HG02938 (cell line): ENCODE measurements at regions not wholly inside any gene's neighbourhood (a gene's known extent, or its start where the extent isn't known, plus 50 kb on each side); places are given as distances from the start of the nearest gene placed in this dataset.

ENCODE experiments used
- ATAC-seq: cut with Tn5 transposase; IDR thresholded peaks from one replicate; pipeline ENCODE4 v1.9.1; 2021; ENCODE audit warnings: mild to moderate bottlenecking, moderate library complexity; ENCODE audit not compliant: unreplicated experiment

GRCh38 chr7:131234719-131235488 is 92.8 kb upstream of the MKLN1 start:
- no peak for ATAC-seq

GRCh38 chr7:131235489-131236317 is 92.0 kb upstream of the MKLN1 start:
- ATAC-seq = no peak

- ATAC-seq = no peak
These were observed 91.4 kb upstream of the MKLN1 start for GRCh38 chr7:131236318-131236672.

GRCh38 chr7:131238347-131238931 is 89.2 kb upstream of the MKLN1 start:
- no peak for ATAC-seq

GRCh38 chr7:131241386-131241785 is 86.3 kb upstream of the MKLN1 start:
- ATAC-seq = no peak

GRCh38 chr7:131242123-131242650 is 85.5 kb upstream of the MKLN1 start:
- no peak for ATAC-seq

- no peak for ATAC-seq
These were observed 83.3 kb upstream of the MKLN1 start for GRCh38 chr7:131244259-131244852.

GRCh38 chr7:131249003-131249402 is 78.7 kb upstream of the MKLN1 start:
- no peak for ATAC-seq

- ATAC-seq = no peak
These were observed 78.2 kb upstream of the MKLN1 start for GRCh38 chr7:131249483-131249882.

GRCh38 chr7:131250331-131250730 is 77.3 kb upstream of the MKLN1 start:
- ATAC-seq = no peak

- no peak for ATAC-seq
These were observed 76.3 kb upstream of the MKLN1 start for GRCh38 chr7:131251371-131251770.

- no peak for ATAC-seq
These were observed 74.7 kb upstream of the MKLN1 start for GRCh38 chr7:131252976-131253375.

- ATAC-seq = no peak
These were observed 73.5 kb upstream of the MKLN1 start for GRCh38 chr7:131254211-131254610.

- ATAC-seq = no peak
These were observed 72.4 kb upstream of the MKLN1 start for GRCh38 chr7:131255242-131255641.

- ATAC-seq = no peak
These were observed 66.1 kb upstream of the MKLN1 start for GRCh38 chr7:131261476-131261994.

GRCh38 chr7:131265227-131265626 is 62.4 kb upstream of the MKLN1 start:
- ATAC-seq = no peak

GRCh38 chr7:131267631-131268030 is 60.0 kb upstream of the MKLN1 start:
- ATAC-seq = no peak

GRCh38 chr7:131268906-131269305 is 58.8 kb upstream of the MKLN1 start:
- no peak for ATAC-seq

GRCh38 chr7:131272086-131272485 is 55.6 kb upstream of the MKLN1 start:
- ATAC-seq = no peak

GRCh38 chr7:131274986-131275385 is 52.7 kb upstream of the MKLN1 start:
- no peak for ATAC-seq

- ATAC-seq = no peak
These were observed 51.5 kb upstream of the MKLN1 start for GRCh38 chr7:131276190-131276589.
